ENCODE measurements at regions not wholly inside any gene's neighbourhood (a gene's known extent, or its start where the extent isn't known, plus 50 kb on each side); places are given as distances from the start of the nearest gene placed in this dataset.

DNA sequence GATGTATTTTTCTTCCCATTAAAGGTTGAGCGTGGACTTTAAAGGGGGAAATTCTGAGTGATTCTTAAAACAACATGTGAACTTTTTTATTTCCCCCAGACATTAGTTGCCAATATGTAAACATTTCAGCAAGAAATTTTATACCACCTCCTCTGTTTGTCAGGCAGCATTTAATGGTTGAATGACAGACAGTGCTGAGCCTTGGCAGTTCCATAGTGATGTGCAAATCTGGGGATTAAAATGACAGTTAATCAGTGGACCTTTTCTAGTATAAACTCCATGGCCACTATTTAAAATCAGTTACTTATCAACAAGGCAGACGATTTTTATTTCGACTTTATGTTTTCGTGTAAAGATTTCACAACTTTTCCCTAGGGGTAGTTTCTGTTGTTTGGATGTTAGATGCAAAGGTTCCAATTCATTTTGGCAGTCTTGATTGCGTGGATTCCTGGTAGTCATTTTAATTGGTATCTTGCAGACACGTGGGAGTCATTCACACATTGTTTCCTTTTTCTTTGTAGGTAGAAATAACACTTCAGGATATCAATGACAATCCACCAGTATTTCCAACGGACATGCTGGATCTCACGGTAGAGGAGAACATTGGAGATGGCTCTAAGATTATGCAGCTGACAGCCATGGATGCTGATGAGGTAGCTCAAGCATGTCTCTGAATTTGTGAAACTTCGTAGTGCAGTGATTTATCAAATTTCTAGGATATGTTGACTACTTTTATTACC is 83.7 kb downstream of the FAT4 start:
- Histone ChIP-seq H3K9me3 (ENCODE audit: control insufficient read depth in 4 of 4, insufficient read depth in 3 of 4, low read length in 3 of 4) (no peaks in the 10 kb centered on the region), H3K27me3 (ENCODE audit: control insufficient read depth in 3 of 3, insufficient read depth in 3 of 3, low read length in 2 of 3) (no peaks in the 10 kb centered on the region), H3K27ac (ENCODE audit: low read depth in 1 of 2, low read length in 1 of 2) (no peak overlapping the region), H3K4me1 (ENCODE audit: control insufficient read depth in 5 of 5, insufficient read depth in 5 of 5, low read length in 5 of 5) (peaks cover 0 to 10% (median 4%) of the 10 kb centered on the region in 5 donors), H3K9ac (ENCODE audit: insufficient read depth in 1 of 2, low read length in 2 of 2) (no peak overlapping the region), H3K36me3 (ENCODE audit: control insufficient read depth in 4 of 4, insufficient read depth in 4 of 4, low read length in 4 of 4) (peaks cover 0 to 10% (median 4%) of the 10 kb centered on the region in 4 donors), H3K4me3 (no peak overlapping the region)
- WGBS, 2 donors, result 67 to 75% methylated on average over 9 of the region's 9 CpGs
- ATAC-seq (ENCODE audit: insufficient read depth, low FRiP score), result no peak
- TF ChIP-seq, protein P1, sequence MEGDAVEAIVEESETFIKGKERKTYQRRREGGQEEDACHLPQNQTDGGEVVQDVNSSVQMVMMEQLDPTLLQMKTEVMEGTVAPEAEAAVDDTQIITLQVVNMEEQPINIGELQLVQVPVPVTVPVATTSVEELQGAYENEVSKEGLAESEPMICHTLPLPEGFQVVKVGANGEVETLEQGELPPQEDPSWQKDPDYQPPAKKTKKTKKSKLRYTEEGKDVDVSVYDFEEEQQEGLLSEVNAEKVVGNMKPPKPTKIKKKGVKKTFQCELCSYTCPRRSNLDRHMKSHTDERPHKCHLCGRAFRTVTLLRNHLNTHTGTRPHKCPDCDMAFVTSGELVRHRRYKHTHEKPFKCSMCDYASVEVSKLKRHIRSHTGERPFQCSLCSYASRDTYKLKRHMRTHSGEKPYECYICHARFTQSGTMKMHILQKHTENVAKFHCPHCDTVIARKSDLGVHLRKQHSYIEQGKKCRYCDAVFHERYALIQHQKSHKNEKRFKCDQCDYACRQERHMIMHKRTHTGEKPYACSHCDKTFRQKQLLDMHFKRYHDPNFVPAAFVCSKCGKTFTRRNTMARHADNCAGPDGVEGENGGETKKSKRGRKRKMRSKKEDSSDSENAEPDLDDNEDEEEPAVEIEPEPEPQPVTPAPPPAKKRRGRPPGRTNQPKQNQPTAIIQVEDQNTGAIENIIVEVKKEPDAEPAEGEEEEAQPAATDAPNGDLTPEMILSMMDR (IDR thresholded peaks at IDR 0.05; ENCODE audit: control extremely low read depth, extremely low read depth), result no peak
- DNase-seq, result no peak

DNA sequence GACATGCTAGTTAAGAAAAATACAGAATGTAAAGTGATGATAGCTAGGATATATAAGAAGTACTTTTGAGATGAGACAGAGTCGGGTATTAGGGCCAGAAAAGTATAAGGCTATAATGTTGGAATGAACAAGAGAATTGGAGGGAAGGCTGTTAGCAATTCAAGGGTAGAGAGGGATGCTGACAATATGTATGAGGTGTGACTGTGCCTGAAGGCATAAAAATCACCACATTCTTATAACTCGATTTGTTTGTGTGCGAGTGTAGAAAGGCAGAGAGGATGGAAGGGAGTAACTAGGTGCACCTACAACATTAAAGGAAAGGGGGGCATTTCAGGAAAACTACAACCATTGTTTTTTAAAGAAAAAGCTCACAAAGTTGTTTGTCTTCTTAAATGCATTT is 86.0 kb downstream of the FAT4 start:
- TF ChIP-seq, protein P1 (IDR thresholded peaks at IDR 0.05; ENCODE audit: control extremely low read depth, extremely low read depth), result no peak
- 25 to 29% methylated on average over 3 of the region's 3 CpGs for WGBS, 2 donors
- H3K9me3 ChIP-seq (ENCODE audit: control insufficient read depth in 4 of 4, insufficient read depth in 3 of 4, low read length in 3 of 4), result no peaks in the 10 kb centered on the region
- peaks cover 0 to 21% (median 5%) of the 10 kb centered on the region in 4 donors for H3K36me3 ChIP-seq (ENCODE audit: control insufficient read depth in 4 of 4, insufficient read depth in 4 of 4, low read length in 4 of 4)
- H3K4me1 ChIP-seq (ENCODE audit: control insufficient read depth in 5 of 5, insufficient read depth in 5 of 5, low read length in 5 of 5), result peaks cover 0 to 10% (median 4%) of the 10 kb centered on the region in 5 donors
- DNase-seq, result no peak
- ATAC-seq (ENCODE audit: insufficient read depth, low FRiP score), result no peak
- no peak overlapping the region for H3K9ac ChIP-seq (ENCODE audit: insufficient read depth in 1 of 2, low read length in 2 of 2)
- H3K4me3 ChIP-seq, result no peak overlapping the region
- no peak overlapping the region for H3K27ac ChIP-seq (ENCODE audit: low read depth in 1 of 2, low read length in 1 of 2)
- H3K27me3 ChIP-seq (ENCODE audit: control insufficient read depth in 3 of 3, insufficient read depth in 3 of 3, low read length in 2 of 3), result no peaks in the 10 kb centered on the region

DNA sequence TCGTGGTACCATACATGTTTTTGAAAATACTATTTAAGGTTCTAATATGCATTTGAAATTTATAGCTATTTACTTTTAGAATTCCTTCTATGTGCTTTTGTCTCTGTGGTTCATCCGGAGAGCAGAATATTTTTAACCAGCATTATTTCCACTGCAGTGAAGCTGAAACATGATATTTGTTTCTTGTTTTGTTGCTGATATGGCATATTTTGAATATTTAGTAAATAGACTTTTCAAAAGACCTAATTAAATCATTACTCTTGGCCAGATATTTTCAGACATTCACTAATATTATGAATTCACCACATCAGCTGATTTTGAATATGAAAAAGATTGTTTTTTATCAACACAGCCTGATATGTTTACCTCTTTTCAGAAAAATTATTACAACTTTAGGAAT is 87.0 kb downstream of the FAT4 start:
- Histone ChIP-seq H3K9ac (ENCODE audit: insufficient read depth in 1 of 2, low read length in 2 of 2) (peak overlapping the region in 1 of 2 donors; percentile 1), H3K4me1 (ENCODE audit: control insufficient read depth in 5 of 5, insufficient read depth in 5 of 5, low read length in 5 of 5) (peaks cover 0 to 10% (median 4%) of the 10 kb centered on the region in 5 donors), H3K27me3 (ENCODE audit: control insufficient read depth in 3 of 3, insufficient read depth in 3 of 3, low read length in 2 of 3) (no peaks in the 10 kb centered on the region), H3K9me3 (ENCODE audit: control insufficient read depth in 4 of 4, insufficient read depth in 3 of 4, low read length in 3 of 4) (no peaks in the 10 kb centered on the region), H3K27ac (ENCODE audit: low read depth in 1 of 2, low read length in 1 of 2) (no peak overlapping the region), H3K36me3 (ENCODE audit: control insufficient read depth in 4 of 4, insufficient read depth in 4 of 4, low read length in 4 of 4) (peaks cover 0 to 21% (median 7%) of the 10 kb centered on the region in 4 donors), H3K4me3 (no peak overlapping the region)
- ATAC-seq (ENCODE audit: insufficient read depth, low FRiP score) (no peak), DNase-seq (no peak)
- TF ChIP-seq, protein P1 (IDR thresholded peaks at IDR 0.05; ENCODE audit: control extremely low read depth, extremely low read depth), result no peak
- 76 to 85% methylated on average over 2 of the region's 2 CpGs for WGBS, 2 donors

All from lung (tissue), 11 donors.